GM21390 (cell line): ENCODE measurements at regions not wholly inside any gene's neighbourhood (a gene's known extent, or its start where the extent isn't known, plus 50 kb on each side); places are given as distances from the start of the nearest gene placed in this dataset.
"Not testable (repeated sequence)": the region's sequence is repeated elsewhere in the genome, so short reads cannot be mapped to it uniquely, and the experiment has no call there.

Experiments
- ATAC-seq: cut with Tn5 transposase; IDR thresholded peaks from one replicate; pipeline ENCODE4 v1.9.1; 2021; ENCODE audit not compliant: unreplicated experiment

DNA sequence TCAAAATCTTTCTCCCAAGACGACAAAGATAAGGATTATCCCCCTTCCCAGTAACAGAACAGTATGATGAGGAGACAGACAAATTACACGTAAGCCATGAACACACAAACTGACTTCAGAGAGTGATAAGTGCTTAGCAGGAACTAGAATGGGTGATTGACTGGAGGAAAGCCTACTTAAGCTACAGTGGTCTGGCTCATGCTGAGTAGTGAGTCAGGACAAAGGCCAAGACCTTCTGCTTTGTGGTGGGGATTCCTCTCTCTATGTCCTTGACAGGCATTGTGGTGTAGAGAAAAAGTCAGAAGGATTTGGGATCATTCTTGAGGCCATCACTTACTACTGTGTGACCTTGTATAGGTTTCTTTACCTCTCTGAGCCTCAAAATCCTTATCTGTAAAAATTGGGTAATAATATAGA is 381.9 kb upstream of the CCL2 start:
- no peak for ATAC-seq

DNA sequence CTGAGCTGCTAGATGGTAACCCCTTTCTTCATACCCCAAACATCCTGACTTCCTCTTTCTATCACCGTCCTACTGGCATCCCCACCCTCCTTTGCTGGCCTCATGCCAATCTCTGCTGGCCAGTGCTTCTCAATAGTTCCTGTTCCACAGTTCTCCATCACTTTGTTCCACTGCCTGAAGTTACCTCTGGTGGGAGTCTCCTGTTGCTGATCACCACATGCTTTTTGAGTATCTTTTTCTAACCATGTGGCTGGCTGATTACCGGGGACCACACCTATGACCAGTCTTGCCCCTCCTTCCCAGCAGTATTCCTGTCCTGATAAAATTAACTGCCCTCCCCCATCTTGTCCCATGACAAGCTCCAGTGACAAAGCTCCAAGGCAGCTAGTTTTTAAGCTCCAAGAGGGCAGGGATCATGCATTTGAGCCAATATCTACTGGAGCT is 380.4 kb upstream of the CCL2 start:
- no peak for ATAC-seq

DNA sequence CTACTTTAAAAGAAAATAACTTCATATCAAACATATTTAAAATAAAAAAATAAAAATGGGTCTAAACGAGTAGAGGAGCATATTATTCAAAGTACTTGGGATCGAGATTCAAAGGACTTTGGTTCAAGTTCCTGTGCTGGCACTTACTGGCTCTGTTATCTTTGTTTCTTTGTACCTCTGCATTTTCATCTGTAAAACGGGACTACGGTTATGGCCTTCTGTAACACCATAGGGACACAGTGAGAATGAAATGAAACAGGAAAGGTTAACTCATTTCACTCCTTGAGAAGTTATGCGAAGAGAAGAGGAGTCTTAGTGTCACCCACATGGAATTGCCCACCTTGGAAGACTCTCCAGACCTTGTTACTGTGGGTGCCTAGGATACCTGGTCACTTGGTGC is 379.1 kb upstream of the CCL2 start:
- no peak for ATAC-seq

DNA sequence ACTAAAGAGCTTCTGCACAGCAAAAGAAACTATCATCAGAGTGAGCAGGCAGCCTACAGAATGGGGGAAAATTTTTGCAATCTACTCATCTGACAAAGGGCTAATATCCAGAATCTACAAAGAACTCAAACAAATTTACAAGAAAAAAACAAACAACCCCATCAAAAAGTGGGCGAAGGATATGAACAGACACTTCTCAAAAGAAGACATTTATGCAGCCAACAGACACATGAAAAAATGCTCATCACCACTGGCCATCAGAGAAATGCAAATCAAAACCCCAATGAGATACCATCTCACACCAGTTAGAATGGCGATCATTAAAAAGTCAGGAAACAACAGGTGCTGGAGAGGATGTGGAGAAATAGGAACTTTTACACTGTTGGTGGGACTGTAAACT is 372.8 kb upstream of the CCL2 start:
- not testable (repeated sequence) for ATAC-seq

DNA sequence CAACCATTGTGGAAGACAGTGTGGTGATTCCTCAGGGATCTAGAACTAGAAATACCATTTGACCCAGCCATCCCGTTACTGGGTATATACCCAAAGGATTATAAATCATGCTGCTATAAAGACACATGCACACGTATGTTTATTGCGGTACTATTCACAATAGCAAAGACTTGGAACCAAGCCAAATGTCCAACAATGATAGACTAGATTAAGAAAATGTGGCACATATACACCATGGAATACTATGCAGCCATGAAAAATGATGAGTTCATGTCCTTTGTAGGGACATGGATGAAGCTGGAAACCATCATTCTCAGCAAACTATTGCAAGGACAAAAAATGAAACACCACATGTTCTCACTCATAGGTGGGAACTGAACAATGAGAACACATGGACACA is 372.4 kb upstream of the CCL2 start:
- not testable (repeated sequence) for ATAC-seq

DNA sequence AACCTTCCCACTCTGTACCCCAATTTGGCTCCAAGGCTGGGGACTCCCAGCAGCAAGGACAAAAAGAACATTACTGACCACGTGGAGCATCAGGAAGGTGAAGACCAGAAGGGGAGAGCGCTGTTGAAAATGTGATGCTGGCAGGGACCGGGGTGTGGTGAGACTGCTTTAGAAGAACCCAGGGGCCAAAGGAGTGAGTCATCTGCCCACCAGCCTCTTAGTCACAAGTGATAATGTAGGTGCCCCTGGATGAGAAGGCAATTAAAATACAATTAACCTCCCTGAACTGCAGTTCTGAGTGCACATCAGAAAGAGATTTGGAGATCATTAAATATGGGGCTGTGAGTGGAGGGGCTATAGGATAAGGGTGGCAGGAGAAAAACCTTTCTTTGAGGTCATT is 366.6 kb upstream of the CCL2 start:
- ATAC-seq, result no peak

DNA sequence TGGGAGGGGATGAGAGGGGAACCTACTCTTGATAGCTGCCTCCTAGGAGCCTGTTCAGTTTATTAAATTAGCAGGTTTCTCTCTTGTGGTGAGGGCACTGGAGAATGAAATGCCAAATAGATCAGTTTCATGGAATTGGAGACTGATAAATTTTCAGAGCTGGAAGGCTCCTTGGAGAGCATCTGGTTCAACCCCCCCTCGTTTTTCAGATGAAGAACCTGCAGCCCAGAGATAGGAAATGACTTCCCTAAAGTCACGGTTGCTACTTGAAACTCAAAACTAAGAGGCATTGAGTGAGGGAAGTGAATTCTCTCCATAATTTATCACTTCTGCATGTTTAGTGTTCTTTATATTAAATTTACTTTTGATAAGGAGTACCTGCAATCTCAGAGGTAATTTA is 366.0 kb upstream of the CCL2 start:
- no peak for ATAC-seq

DNA sequence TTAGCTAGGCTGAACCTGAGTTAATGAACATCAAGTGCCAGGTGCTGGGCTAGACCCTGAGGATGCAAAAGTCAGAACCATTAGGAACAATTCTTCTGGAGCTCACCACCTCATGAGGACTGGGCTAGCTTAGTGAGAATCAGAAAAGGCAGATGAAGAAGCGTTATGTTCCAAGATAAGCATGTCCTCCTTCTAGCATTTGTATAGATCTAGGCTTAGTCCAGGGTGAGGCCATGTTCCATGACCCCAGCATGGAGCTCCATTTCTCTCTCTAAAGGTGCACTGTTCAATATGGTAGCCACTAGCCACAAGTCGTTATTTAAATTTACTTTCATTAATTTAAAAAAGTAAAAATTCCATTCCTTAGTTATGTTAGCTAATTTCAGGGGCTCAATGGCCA is 365.3 kb upstream of the CCL2 start:
- no peak for ATAC-seq

DNA sequence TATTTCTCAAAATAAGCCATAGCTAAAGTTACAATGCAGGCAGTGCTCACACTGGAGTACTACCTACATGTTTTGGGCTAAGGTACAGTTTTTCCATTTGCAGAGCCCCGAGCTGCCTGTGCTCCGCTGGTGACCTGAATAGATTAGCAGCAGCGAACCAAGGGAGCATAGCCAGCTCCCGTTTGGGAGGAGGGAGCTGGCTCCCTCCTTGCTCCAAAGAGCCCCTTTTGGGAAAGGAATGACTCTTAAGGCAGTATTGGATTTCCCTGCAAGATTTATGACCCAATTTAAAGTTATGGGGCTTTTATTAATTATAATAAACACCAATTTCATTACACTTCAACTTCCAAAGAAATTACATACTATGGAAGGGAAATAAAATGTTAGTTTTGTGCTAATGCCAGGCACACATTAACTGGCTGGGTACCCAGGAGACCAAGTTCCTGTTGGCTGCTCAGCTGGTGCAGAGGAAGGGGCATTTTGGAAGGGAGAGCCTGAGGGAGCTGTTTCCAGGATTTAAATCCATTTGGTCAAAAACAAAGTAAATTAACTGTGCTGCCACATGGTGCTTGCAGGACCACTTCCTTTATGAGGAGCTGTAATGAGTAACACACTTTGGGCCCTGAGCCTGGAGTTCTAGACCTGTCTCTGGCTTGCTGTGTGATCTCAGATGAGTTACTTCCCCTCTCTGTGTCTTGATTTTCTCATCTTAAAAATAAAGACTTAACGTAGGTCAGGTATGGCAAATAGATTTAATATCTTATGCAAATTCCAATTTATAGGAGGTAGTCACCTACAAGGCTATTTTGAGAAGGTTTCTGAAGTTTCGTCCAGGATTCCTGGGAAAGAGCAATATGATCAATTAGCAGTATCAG is 362.1 kb upstream of the CCL2 start:
- ATAC-seq, result no peak

DNA sequence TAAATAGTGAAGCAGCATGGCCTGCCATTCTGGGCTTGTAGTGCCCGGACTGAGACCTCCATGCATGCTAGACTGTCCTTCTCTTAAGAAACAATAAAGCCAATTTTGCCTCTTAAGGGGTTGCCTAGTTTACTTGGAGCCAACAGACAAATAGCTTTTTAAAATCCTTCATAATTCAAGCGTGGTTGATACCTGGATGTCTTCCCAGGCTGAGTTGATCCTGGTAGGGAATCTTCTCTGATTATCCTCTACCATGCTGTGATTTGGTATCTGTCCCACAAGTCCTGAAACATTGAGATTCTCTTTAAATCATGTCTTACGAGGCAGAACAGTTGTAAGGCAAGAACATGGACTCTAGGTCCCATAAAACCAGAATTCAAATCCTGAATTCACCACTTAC is 359.6 kb upstream of the CCL2 start:
- no peak for ATAC-seq

DNA sequence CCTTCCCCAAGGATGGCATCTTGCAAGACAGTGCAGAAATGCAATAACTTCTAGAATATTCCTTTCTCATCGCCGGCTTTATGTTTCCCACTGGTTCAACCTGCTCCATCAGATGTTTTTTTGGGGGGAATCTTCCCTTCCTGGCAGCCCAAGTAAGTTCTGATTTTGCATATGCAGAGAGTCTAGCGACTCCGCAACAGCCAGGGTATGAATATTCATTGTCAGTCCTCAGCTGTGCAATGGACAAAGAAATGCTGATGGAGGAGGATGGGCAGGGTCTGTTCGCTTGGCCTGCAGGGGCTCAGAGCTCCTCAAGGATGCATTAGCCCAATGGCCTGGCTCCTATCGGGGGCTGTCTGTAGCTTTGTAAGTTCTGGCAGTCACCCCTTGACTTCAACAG is 358.8 kb upstream of the CCL2 start:
- no peak for ATAC-seq

DNA sequence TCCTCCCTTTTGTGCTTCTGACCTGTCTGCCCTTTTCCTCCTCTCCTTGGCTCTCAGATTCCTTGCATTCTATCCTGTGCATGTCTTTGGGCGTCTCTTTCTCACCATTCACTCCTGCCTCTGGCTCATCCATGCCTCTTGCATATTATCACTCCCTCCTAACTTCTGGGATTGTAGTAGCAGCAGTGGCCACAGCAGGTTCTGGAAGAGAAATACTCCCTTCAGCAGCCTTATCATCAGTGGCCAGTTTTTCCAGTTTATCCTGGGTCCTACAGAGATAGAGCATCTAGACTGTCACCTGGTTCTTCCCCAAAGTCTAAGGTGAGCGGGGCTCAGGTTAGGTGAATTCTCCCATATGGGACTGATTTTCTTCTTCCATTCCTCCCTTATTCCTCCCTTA is 354.0 kb upstream of the CCL2 start:
- ATAC-seq, result no peak

DNA sequence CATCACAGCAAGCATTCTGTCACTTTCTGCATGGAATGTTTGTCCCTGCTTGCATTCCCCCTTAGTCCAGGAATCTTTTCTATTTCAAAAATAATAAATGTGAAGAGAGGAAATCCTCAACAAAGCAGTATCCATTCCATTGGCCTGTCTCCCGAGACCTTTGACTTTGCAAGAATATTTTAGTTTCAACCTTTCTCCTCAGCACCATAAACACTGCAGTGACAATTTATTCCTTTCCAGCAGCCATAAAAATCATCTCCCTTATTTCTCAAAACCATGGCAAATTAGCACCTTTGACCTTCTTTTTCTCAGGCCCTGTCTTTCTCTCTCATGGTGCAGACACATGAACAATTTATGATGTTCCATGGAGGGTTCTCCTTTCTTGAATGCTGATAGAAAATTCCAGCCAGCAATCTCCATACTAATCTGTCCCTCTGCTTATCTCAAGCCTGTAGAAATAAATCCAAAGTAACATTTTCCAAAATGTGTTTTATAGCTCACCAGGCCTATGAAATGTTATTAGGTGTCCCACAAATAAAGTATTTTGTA is 352.1 kb upstream of the CCL2 start:
- ATAC-seq, result no peak

DNA sequence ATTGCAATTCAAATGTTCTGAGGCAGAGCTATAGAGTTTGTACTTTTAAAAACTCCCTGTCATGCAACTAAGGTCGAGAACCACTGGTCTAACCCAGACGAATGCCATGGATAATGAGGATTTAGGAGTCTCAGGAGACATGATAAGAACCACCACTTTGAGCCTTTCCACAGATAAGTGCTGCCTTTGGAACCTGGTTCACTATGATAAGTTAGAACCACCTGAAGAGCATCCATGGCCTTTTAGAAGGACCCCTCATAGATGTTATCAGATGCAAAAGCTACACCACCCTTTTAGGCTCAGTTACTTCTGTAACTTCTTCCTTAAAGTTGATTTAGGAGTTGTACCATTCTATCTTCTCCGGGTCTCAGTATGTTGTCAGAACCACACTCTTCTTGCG is 350.6 kb upstream of the CCL2 start:
- ATAC-seq, result no peak

DNA sequence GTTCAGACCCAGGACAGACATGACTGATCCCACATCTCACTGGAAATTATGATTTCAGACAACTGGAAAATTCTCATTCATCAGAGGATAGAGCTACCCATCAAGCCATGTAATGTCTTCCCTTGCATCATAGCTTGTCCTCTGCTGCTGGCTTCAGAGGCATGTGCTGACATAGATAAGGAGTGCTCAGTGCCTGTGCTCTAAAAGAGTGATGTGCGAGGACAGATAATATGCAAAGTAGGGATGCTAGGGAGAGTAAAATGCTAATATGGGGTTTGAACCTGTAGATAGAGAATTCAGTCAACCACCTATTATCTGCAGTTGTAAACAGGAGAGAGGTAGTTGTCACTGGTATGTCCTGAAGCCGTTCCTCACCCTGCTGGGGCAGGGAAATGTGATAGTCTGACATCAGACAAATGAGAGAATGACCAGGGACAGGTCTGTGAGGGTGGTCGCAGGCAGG is 349.7 kb upstream of the CCL2 start:
- no peak for ATAC-seq

DNA sequence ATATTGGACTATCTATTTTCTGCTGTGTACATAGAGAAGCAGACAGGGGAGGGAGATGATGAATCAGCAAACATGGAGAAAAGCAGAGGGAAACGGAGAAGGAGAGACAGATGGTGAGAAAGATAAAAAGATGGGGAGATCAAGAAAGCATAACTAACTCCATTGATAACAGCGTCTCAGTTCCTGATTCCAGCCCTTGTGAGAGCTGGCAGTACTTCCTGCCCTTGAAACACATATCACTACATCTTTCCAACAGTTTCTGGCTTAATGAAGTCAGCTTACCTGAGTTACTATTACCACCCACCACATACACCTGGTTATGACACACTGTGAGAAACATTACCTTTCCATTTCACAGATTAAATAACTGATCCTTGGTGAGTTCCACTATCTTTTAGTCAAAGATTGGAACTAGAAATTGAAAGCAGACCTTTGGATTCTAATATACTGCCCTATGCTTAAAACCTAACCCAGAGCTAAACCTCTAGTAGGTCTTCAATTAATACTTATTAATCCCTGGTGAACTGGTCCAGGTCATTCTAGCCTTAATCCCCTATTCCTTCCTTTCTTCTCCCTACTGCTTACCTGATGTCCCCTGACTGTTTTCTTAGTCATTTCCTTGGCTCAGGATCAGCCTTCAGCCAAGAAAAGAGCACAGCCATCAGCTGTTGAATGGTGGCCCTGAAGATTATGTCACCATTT is 346.6 kb upstream of the CCL2 start:
- no peak for ATAC-seq

DNA sequence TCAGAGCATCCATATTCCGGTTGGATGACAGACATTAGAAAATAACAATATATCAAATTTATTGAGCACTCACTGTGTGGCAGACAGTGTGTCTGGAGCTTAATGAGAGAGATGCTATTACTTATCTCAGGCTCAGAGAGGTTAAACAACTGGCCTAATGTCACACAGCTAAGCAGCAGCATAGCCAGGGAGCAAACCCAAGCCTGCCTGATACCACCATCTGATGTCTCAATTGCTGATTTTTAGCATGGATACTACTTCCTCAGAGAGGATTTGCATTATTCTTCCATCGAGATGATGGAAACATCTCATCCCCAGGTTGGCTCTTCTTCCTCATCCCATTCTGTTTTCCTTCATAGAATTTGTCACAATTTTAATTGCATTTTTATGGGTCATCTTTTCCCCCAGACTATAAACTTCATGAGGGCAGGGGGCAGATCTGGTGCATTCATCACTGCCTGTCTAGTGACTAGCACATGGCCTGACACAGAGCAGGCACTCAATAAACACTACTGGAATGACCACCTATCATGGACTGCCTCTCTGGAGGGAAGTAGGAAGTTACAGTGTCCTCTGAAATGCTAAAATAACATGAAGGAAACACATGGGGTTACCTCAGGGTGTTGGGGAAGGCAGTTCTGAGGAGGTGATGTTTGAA is 344.8 kb upstream of the CCL2 start:
- no peak for ATAC-seq

DNA sequence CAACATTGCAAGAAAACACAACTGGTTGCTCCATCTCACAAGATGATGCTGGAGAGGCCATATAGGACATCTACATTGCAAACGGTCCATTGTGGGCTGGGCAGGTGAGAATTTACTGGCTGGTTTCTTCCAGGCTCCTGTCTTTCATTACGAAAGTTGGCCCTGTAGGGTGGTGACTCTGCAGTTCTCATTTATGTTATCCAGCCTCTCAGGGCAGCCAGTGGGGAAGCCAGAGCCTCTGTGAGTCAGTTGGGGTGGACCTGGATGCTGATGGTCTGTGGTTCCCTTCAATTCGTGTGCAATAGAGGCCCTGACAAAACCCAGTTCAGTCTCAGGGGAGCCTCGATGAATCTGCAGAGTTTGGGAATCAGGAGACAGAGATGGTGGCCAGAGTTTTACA is 341.0 kb upstream of the CCL2 start:
- no peak for ATAC-seq

DNA sequence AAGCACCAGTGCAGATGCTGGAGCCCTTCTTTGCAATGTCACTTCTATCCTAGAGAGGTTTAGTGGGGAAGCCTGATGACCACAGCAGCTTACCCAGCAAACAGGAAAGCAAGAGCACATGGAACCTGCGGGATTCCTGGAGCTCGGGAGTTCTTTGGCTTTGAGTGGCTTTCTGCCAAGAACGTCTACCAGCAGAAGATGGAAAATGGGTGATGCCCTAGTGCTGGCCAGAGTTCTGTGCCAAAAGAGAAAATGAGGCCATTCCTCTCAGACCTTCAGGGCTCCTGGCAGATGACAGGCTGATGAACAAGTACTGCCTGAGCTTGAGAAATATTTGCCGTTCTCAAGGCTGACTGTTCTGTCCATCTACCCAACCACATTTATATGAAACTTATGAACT is 332.1 kb upstream of the CCL2 start:
- no peak for ATAC-seq

DNA sequence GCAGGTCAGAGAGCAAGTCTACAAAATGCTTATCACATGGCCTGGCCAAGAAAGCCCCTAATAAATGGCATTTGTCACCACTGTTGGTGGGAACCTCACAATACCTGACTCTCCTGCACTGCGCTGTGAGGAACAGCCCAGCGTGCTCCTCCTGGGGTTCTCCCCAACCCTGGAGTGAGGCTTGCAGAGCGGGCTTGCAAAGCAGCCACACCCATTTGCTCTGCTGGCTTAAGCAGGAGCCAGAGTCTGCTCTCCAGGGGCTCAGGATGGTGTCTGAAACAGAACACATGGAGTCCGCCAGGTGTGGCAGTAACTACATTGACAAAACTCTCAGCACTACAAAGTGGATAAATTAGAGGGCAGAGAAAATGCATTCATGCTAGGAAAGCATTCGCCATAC is 331.0 kb upstream of the CCL2 start:
- no peak for ATAC-seq

DNA sequence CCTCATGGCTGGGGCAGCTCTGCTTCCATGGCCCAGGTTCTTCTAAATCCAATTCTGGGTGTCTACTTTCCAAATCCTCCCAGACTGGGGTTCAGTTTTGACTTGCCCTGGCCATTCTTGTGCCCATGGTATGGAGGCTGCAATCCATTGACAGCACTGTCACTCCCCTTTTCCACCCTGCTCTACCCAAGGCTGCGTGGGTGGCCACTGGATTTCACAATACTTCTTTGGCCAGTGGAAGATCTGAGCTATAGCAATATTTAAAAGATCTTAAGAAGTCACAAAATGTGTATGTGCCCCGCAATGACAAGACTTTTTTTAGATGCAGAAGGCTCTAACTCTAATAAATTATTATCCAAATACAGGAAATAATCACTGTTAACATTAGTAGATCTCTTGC is 329.4 kb upstream of the CCL2 start:
- no peak for ATAC-seq

DNA sequence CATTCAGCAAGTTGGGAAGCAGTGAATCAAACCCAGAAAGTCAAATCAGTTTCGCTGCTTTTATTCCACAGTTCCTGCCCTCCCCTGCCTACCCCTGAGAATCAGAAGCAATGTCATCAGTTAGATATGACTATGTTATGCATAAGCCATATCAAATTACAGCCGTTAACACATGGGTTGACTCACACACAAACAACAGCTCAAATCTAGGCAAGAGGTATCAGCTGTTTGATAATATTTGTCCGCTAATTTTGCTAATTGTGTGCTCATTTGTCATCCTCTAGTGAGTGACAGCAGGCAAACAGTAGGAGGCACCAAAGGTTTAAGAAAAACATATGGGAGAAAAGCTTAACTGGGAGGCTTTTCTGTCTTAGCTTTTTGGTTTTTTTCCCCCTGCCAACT is 327.4 kb upstream of the CCL2 start:
- no peak for ATAC-seq
